ENCODE measurements at regions not wholly inside any gene's neighbourhood (a gene's known extent, or its start where the extent isn't known, plus 50 kb on each side); places are given as distances from the start of the nearest gene placed in this dataset.

DNA sequence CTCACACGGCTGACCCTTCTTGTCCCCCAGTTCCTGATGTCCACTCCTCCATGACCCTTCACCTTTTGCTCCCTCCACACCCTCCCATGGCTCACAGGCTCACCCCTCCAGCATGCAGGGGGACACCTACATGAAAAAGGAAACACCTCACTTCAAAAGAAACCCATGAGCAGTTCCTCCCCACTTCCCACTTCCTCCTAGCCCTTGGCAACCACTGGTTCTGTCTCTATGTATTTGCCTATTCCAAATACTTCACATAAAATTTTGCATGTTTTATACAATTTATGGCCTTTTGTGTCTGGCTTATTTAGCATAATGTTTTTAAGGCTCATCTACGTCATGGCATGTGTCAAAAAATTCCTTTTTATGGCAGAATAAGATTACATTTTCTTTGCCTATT is 100.2 kb upstream of the S1PR3 start:
- no peak overlapping the region for H3K4me3 ChIP-seq (ENCODE audit: low read depth, low read length)
- TF ChIP-seq, protein P1, sequence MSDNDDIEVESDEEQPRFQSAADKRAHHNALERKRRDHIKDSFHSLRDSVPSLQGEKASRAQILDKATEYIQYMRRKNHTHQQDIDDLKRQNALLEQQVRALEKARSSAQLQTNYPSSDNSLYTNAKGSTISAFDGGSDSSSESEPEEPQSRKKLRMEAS (IDR thresholded peaks at IDR 0.05; ENCODE audit: low read depth, low read length): no peak
- no peak for TF ChIP-seq POLR2A (IDR thresholded peaks at IDR 0.05; ENCODE audit: extremely low read depth, insufficient read length)
- no peak for TF ChIP-seq MYC (IDR thresholded peaks at IDR 0.05; ENCODE audit: low read depth, low read length)
- TF ChIP-seq, protein P2, sequence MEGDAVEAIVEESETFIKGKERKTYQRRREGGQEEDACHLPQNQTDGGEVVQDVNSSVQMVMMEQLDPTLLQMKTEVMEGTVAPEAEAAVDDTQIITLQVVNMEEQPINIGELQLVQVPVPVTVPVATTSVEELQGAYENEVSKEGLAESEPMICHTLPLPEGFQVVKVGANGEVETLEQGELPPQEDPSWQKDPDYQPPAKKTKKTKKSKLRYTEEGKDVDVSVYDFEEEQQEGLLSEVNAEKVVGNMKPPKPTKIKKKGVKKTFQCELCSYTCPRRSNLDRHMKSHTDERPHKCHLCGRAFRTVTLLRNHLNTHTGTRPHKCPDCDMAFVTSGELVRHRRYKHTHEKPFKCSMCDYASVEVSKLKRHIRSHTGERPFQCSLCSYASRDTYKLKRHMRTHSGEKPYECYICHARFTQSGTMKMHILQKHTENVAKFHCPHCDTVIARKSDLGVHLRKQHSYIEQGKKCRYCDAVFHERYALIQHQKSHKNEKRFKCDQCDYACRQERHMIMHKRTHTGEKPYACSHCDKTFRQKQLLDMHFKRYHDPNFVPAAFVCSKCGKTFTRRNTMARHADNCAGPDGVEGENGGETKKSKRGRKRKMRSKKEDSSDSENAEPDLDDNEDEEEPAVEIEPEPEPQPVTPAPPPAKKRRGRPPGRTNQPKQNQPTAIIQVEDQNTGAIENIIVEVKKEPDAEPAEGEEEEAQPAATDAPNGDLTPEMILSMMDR (IDR thresholded peaks at IDR 0.05; ENCODE audit: low read depth, low read length): no peak
- no peak for DNase-seq (ENCODE audit: low read depth)

GRCh38 chr9:88892724-88893123 is 98.5 kb upstream of the S1PR3 start:
- DNase-seq (ENCODE audit: low read depth): no peak
- TF ChIP-seq, protein P1 (IDR thresholded peaks at IDR 0.05; ENCODE audit: low read depth, low read length): no peak
- TF ChIP-seq POLR2A (IDR thresholded peaks at IDR 0.05; ENCODE audit: extremely low read depth, insufficient read length): no peak
- TF ChIP-seq, protein P2 (IDR thresholded peaks at IDR 0.05; ENCODE audit: low read depth, low read length): no peak
- no peak for TF ChIP-seq MYC (IDR thresholded peaks at IDR 0.05; ENCODE audit: low read depth, low read length)
- no peak overlapping the region for H3K4me3 ChIP-seq (ENCODE audit: low read depth, low read length)

GRCh38 chr9:88897081-88897480 is 94.2 kb upstream of the S1PR3 start:
- no peak for DNase-seq (ENCODE audit: low read depth)
- no peak overlapping the region for H3K4me3 ChIP-seq (ENCODE audit: low read depth, low read length)
- TF ChIP-seq, protein P1 (IDR thresholded peaks at IDR 0.05; ENCODE audit: low read depth, low read length): no peak
- TF ChIP-seq, protein P2 (IDR thresholded peaks at IDR 0.05; ENCODE audit: low read depth, low read length): no peak
- TF ChIP-seq MYC (IDR thresholded peaks at IDR 0.05; ENCODE audit: low read depth, low read length) (no peak), POLR2A (IDR thresholded peaks at IDR 0.05; ENCODE audit: extremely low read depth, insufficient read length) (no peak)

DNA sequence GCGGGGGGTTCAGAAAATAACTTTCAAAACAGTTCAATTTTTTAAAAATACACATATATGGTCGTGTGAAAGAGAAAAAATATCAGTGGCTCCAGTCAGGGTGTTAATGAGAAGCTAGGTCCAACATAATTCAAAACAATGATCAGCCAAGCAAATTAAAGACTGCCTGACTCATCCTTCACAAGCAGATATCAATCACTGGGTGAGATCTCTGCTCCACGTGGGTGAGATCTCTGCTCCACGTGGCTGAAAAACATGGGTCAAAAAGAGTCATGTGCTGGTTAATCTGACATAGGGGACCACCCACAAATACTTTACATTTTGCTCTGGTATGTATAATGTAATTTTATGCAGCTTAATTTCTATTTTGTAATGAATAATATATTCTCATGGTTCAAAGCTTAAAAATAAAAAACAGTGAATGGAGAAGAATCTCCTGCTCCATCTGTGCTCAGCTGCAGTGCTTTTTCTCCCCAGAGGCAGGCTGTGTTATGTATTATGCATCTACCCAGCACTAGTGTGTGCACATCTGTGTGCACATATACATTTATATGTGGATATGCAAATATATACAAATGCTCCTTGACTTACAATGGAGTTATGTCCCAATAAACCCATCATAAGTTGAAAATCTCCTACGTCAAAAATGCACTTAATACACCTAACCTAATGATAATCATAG is 93.1 kb upstream of the S1PR3 start:
- DNase-seq (ENCODE audit: low read depth): no peak
- no peak overlapping the region for H3K4me3 ChIP-seq (ENCODE audit: low read depth, low read length)
- TF ChIP-seq, protein P1 (IDR thresholded peaks at IDR 0.05; ENCODE audit: low read depth, low read length): no peak
- TF ChIP-seq MYC (IDR thresholded peaks at IDR 0.05; ENCODE audit: low read depth, low read length) (no peak), POLR2A (IDR thresholded peaks at IDR 0.05; ENCODE audit: extremely low read depth, insufficient read length) (no peak)
- TF ChIP-seq, protein P2 (IDR thresholded peaks at IDR 0.05; ENCODE audit: low read depth, low read length): no peak

DNA sequence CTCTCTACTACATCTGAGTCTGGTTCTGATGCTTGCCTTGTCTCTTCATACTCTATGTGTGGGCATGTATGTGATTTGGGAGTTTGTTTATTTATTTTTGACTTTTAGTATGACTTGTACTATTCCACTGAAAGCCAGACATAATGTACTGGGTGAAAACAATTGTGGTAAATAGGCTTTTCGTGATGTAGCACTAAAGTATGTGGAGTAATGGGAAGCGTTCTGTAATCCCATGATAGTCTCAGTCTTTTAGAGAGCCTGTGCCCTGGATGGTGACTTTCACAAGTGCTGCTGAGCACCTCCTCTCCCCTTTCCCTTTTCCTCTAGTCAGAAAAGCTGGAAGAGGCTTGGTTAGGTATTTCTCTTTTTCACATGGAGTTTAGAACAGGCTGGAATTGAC is 85.8 kb upstream of the S1PR3 start:
- TF ChIP-seq, protein P2 (IDR thresholded peaks at IDR 0.05; ENCODE audit: low read depth, low read length): no peak
- TF ChIP-seq, protein P1 (IDR thresholded peaks at IDR 0.05; ENCODE audit: low read depth, low read length): no peak
- TF ChIP-seq POLR2A (IDR thresholded peaks at IDR 0.05; ENCODE audit: extremely low read depth, insufficient read length): no peak
- no peak for TF ChIP-seq MYC (IDR thresholded peaks at IDR 0.05; ENCODE audit: low read depth, low read length)
- DNase-seq (ENCODE audit: low read depth): no peak
- no peak overlapping the region for H3K4me3 ChIP-seq (ENCODE audit: low read depth, low read length)

All from NB4 (cell line).